Epithelial cell of prostate (primary cell): ENCODE measurements at regions not wholly inside any gene's neighbourhood (a gene's known extent, or its start where the extent isn't known, plus 50 kb on each side); places are given as distances from the start of the nearest gene placed in this dataset.

Source experiments
- DNase-seq: peaks from one replicate; pipeline ENCODE4 v3.0.0-alpha.2; 2011; ENCODE audit warnings: low read depth, low spot score
- H3K27ac ChIP-seq: fragments of 450-650 bp; 2 replicates; pipeline ENCODE4 v1.5.1; 2017; ENCODE audit warnings: mild to moderate bottlenecking

GRCh38 chr14:105817971-105818711, 291.8 kb downstream of the TMEM121 start:
- DNase-seq, result no peak
- no peak overlapping the region for H3K27ac ChIP-seq

- H3K27ac ChIP-seq, result no peak overlapping the region
- DNase-seq, result no peak
Measured at GRCh38 chr14:105818712-105819005, 292.3 kb downstream of the TMEM121 start.

GRCh38 chr14:105830171-105830570, 303.8 kb downstream of the TMEM121 start:
- no peak overlapping the region for H3K27ac ChIP-seq
- DNase-seq, result no peak

- DNase-seq, result no peak
- no peak overlapping the region for H3K27ac ChIP-seq
Measured at GRCh38 chr14:105836160-105836559, 309.8 kb downstream of the TMEM121 start.

GRCh38 chr14:105836730-105837129, 310.3 kb downstream of the TMEM121 start:
- no peak overlapping the region for H3K27ac ChIP-seq
- DNase-seq, result no peak

- no peak for DNase-seq
- no peak overlapping the region for H3K27ac ChIP-seq
Measured at GRCh38 chr14:105837349-105838063, 311.1 kb downstream of the TMEM121 start.

GRCh38 chr14:105838107-105838506, 311.7 kb downstream of the TMEM121 start:
- no peak for DNase-seq
- no peak overlapping the region for H3K27ac ChIP-seq

GRCh38 chr14:105838591-105839424, 312.4 kb downstream of the TMEM121 start:
- H3K27ac ChIP-seq, result no peak overlapping the region
- no peak for DNase-seq

GRCh38 chr14:105839425-105840265, 313.3 kb downstream of the TMEM121 start:
- no peak overlapping the region for H3K27ac ChIP-seq
- DNase-seq, result no peak

GRCh38 chr14:105840266-105841021, 314.1 kb downstream of the TMEM121 start:
- DNase-seq, result no peak
- no peak overlapping the region for H3K27ac ChIP-seq

GRCh38 chr14:105841022-105842009, 314.9 kb downstream of the TMEM121 start:
- DNase-seq, result no peak
- H3K27ac ChIP-seq, result no peak overlapping the region

- H3K27ac ChIP-seq, result no peak overlapping the region
- no peak for DNase-seq
Measured at GRCh38 chr14:105842105-105842504, 315.7 kb downstream of the TMEM121 start.

GRCh38 chr14:105843444-105844046, 317.2 kb downstream of the TMEM121 start:
- no peak overlapping the region for H3K27ac ChIP-seq
- no peak for DNase-seq

GRCh38 chr14:105844047-105844630, 317.8 kb downstream of the TMEM121 start:
- H3K27ac ChIP-seq, result no peak overlapping the region
- DNase-seq, result no peak

- DNase-seq, result no peak
- H3K27ac ChIP-seq, result no peak overlapping the region
Measured at GRCh38 chr14:105844810-105845724, 318.7 kb downstream of the TMEM121 start.

- DNase-seq, result no peak
- H3K27ac ChIP-seq, result no peak overlapping the region
Measured at GRCh38 chr14:105845725-105846309, 319.4 kb downstream of the TMEM121 start.
